Activated T-cell treated with anti-CD3 and anti-CD28 coated beads, Interleukin-2, amount 50 U/mL, for 72 hours (primary cell): ENCODE measurements at regions not wholly inside any gene's neighbourhood (a gene's known extent, or its start where the extent isn't known, plus 50 kb on each side); places are given as distances from the start of the nearest gene placed in this dataset.

Experiments used
- ATAC-seq, 2 donors: fragments of 150-1000 bp; cut with Tn5 transposase; replicated peaks in 1 of 2; 2 replicates each; pipeline ENCODE4 v1.10.0; 2021; ENCODE audit warnings: moderate library complexity in 2 of 2, mild to moderate bottlenecking in 1 of 2
- DNase-seq, 2 donors: peaks; one replicate each; pipeline ENCODE4 v3.0.0; 2021 to 2022; ENCODE audit warnings: mixed read lengths in 1 of 2
- H3K27ac Mint-ChIP-seq: one replicate; pipeline ENCODE4 v1.8.0; 2022; ENCODE audit warnings: mild to moderate bottlenecking, moderate library complexity, mixed read lengths
- H3K27me3 Mint-ChIP-seq: one replicate; pipeline ENCODE4 v1.8.0; 2022; ENCODE audit warnings: low read depth, mixed read lengths
- H3K36me3 Mint-ChIP-seq, 2 donors: one replicate each; pipeline ENCODE4 v1.8.0; 2022; ENCODE audit warnings: mixed read lengths in 2 of 2, mild to moderate bottlenecking in 1 of 2; ENCODE audit not compliant: insufficient read depth in 2 of 2
- H3K4me1 Mint-ChIP-seq: one replicate; pipeline ENCODE4 v1.8.0; 2022; ENCODE audit warnings: low read depth, mixed read lengths
- H3K4me3 Mint-ChIP-seq, 2 donors: one replicate each; pipeline ENCODE4 v1.8.0; 2022; ENCODE audit warnings: mild to moderate bottlenecking in 2 of 2, mixed read lengths in 2 of 2, moderate library complexity in 2 of 2
- H3K9me3 Mint-ChIP-seq, 2 donors: one replicate each; pipeline ENCODE4 v1.8.0; 2022; ENCODE audit warnings: mixed read lengths in 2 of 2

GRCh38 chr6:4008324-4009047, 70.5 kb downstream of the FAM217A start:
- Mint-ChIP-seq H3K27me3 (no peaks in the 10 kb centered on the region), H3K4me1 (peaks cover 49% of the 10 kb centered on the region), H3K36me3 (peaks cover 7 to 9% of the 10 kb centered on the region in 2 donors), H3K4me3 (no peak overlapping the region), H3K27ac (peak overlapping the region; percentile 24), H3K9me3 (peaks cover 0 to 2% of the 10 kb centered on the region in 2 donors)
- peak; percentile 36 to 57 for ATAC-seq
- DNase-seq, result no peak

GRCh38 chr6:4009486-4009885, 69.5 kb downstream of the FAM217A start:
- Mint-ChIP-seq H3K9me3 (peaks cover 0 to 2% of the 10 kb centered on the region in 2 donors), H3K27ac (peak overlapping the region; percentile 9)

GRCh38 chr6:4010048-4010447, 68.9 kb downstream of the FAM217A start:
- Mint-ChIP-seq H3K27me3 (no peaks in the 10 kb centered on the region), H3K36me3 (peaks cover 9 to 11% of the 10 kb centered on the region in 2 donors), H3K9me3 (peaks cover 0 to 2% of the 10 kb centered on the region in 2 donors), H3K4me1 (peaks cover 57% of the 10 kb centered on the region), H3K27ac (peak overlapping the region; percentile 88), H3K4me3 (peak overlapping the region in 1 of 2 donors; percentile 33)
- no peak for ATAC-seq
- no peak for DNase-seq

More at GRCh38 chr6:4009486-4009885, 69.5 kb downstream of the FAM217A start:
- peaks cover 52% of the 10 kb centered on the region for H3K4me1 Mint-ChIP-seq
- H3K27me3 Mint-ChIP-seq, result no peaks in the 10 kb centered on the region
- DNase-seq (no peak), ATAC-seq (no peak)
- no peak overlapping the region for H3K4me3 Mint-ChIP-seq
- peaks cover 7 to 9% of the 10 kb centered on the region in 2 donors for H3K36me3 Mint-ChIP-seq

- peak; percentile 7 to 14 for DNase-seq
- peak; percentile 74 to 92 for ATAC-seq
- peak overlapping the region; percentile 56 to 60 for H3K4me3 Mint-ChIP-seq
- peaks cover 64% of the 10 kb centered on the region for H3K4me1 Mint-ChIP-seq
- H3K36me3 Mint-ChIP-seq, result peaks cover 9 to 11% of the 10 kb centered on the region in 2 donors
- H3K9me3 Mint-ChIP-seq, result peaks cover 0 to 2% of the 10 kb centered on the region in 2 donors
- H3K27ac Mint-ChIP-seq, result peak overlapping the region; percentile 10
- H3K27me3 Mint-ChIP-seq, result no peaks in the 10 kb centered on the region
Observed at GRCh38 chr6:4010689-4011090, 68.2 kb downstream of the FAM217A start.

- no peak for DNase-seq
- no peaks in the 10 kb centered on the region for H3K27me3 Mint-ChIP-seq
Observed at GRCh38 chr6:4012826-4013225, 66.1 kb downstream of the FAM217A start.

GRCh38 chr6:4017058-4017739, 61.7 kb downstream of the FAM217A start:
- Mint-ChIP-seq H3K27ac (peak overlapping the region; percentile 99), H3K27me3 (no peaks in the 10 kb centered on the region), H3K4me1 (peaks cover 77% of the 10 kb centered on the region), H3K4me3 (peak overlapping the region; percentile 97 to 98), H3K36me3 (peaks cover 13 to 15% of the 10 kb centered on the region in 2 donors), H3K9me3 (peaks cover 0 to 2% of the 10 kb centered on the region in 2 donors)
- DNase-seq (no peak), ATAC-seq (no peak)

More at GRCh38 chr6:4012826-4013225, 66.1 kb downstream of the FAM217A start:
- Mint-ChIP-seq H3K4me3 (peak overlapping the region in 1 of 2 donors; percentile 40), H3K9me3 (peaks cover 0 to 2% of the 10 kb centered on the region in 2 donors), H3K36me3 (peaks cover 11 to 12% of the 10 kb centered on the region in 2 donors), H3K27ac (peak overlapping the region; percentile 81), H3K4me1 (peaks cover 79% of the 10 kb centered on the region)
- no peak for ATAC-seq

GRCh38 chr6:4017834-4018170, 61.1 kb downstream of the FAM217A start:
- Mint-ChIP-seq H3K27ac (peak overlapping the region; percentile 99), H3K27me3 (no peaks in the 10 kb centered on the region), H3K9me3 (peaks cover 0 to 2% of the 10 kb centered on the region in 2 donors), H3K4me3 (peak overlapping the region; percentile 97 to 98), H3K36me3 (peaks cover 9 to 14% of the 10 kb centered on the region in 2 donors), H3K4me1 (peaks cover 77% of the 10 kb centered on the region)
- DNase-seq, result no peak
- ATAC-seq, result no peak

GRCh38 chr6:4018171-4018923, 60.6 kb downstream of the FAM217A start:
- peak overlapping the region; percentile 97 to 98 for H3K4me3 Mint-ChIP-seq
- H3K27ac Mint-ChIP-seq, result peak overlapping the region; percentile 99
- H3K4me1 Mint-ChIP-seq, result peaks cover 77% of the 10 kb centered on the region
- H3K27me3 Mint-ChIP-seq, result no peaks in the 10 kb centered on the region
- H3K36me3 Mint-ChIP-seq, result peaks cover 6 to 8% of the 10 kb centered on the region in 2 donors
- no peaks in the 10 kb centered on the region for H3K9me3 Mint-ChIP-seq
- DNase-seq (peak; percentile 98 to 99), ATAC-seq (peak; percentile 77 to 81)
